Activated CD8-positive, alpha-beta memory T cell treated with anti-CD3 and anti-CD28 coated beads for 48 hours (primary cell): ENCODE measurements at regions not wholly inside any gene's neighbourhood (a gene's known extent, or its start where the extent isn't known, plus 50 kb on each side); places are given as distances from the start of the nearest gene placed in this dataset.

Experiments
- DNase-seq, 3 experiments: peaks; one replicate each; pipeline ENCODE4 v3.0.0-alpha.2; 2020; ENCODE audit warnings: low read depth in 2 of 3, low spot score in 2 of 3

GRCh38 chr19:32141840-32142511 is 203.4 kb upstream of the ZNF507 start:
- no peak for DNase-seq

GRCh38 chr19:32146664-32147063 is 198.7 kb upstream of the ZNF507 start:
- DNase-seq, result no peak

GRCh38 chr19:32150605-32151004 is 194.8 kb upstream of the ZNF507 start:
- no peak for DNase-seq

GRCh38 chr19:32154418-32154817 is 191.0 kb upstream of the ZNF507 start:
- DNase-seq, result no peak

- no peak for DNase-seq
Measured at GRCh38 chr19:32164384-32164992, 180.9 kb upstream of the ZNF507 start.

GRCh38 chr19:32165141-32165540 is 180.3 kb upstream of the ZNF507 start:
- DNase-seq, result no peak

GRCh38 chr19:32165750-32166149 is 179.7 kb upstream of the ZNF507 start:
- DNase-seq, result no peak

- no peak for DNase-seq
Measured at GRCh38 chr19:32166238-32166637, 179.2 kb upstream of the ZNF507 start.

- DNase-seq, result no peak
Measured at GRCh38 chr19:32168111-32168510, 177.3 kb upstream of the ZNF507 start.

- no peak for DNase-seq
Measured at GRCh38 chr19:32168606-32169005, 176.8 kb upstream of the ZNF507 start.

- no peak for DNase-seq
Measured at GRCh38 chr19:32171719-32172151, 173.7 kb upstream of the ZNF507 start.

- no peak for DNase-seq
Measured at GRCh38 chr19:32172566-32173160, 172.7 kb upstream of the ZNF507 start.

- DNase-seq, result no peak
Measured at GRCh38 chr19:32173836-32174235, 171.6 kb upstream of the ZNF507 start.

GRCh38 chr19:32174386-32175113 is 170.9 kb upstream of the ZNF507 start:
- no peak for DNase-seq

- no peak for DNase-seq
Measured at GRCh38 chr19:32176591-32176990, 168.8 kb upstream of the ZNF507 start.

GRCh38 chr19:32177686-32178085 is 167.7 kb upstream of the ZNF507 start:
- DNase-seq, result no peak

- no peak for DNase-seq
Measured at GRCh38 chr19:32178401-32178800, 167.0 kb upstream of the ZNF507 start.

- no peak for DNase-seq
Measured at GRCh38 chr19:32178956-32179355, 166.5 kb upstream of the ZNF507 start.

- no peak for DNase-seq
Measured at GRCh38 chr19:32181216-32181920, 164.0 kb upstream of the ZNF507 start.

GRCh38 chr19:32186542-32187330 is 158.7 kb upstream of the ZNF507 start:
- DNase-seq, result no peak

- no peak for DNase-seq
Measured at GRCh38 chr19:32188921-32189320, 156.5 kb upstream of the ZNF507 start.
